Upper lobe of left lung (tissue), 4 donors: ENCODE measurements at regions not wholly inside any gene's neighbourhood (a gene's known extent, or its start where the extent isn't known, plus 50 kb on each side); places are given as distances from the start of the nearest gene placed in this dataset.

Experiments
- EP300 ChIP-seq, 4 donors: sonication (generic); formaldehyde crosslinking; IDR thresholded peaks; one replicate each; pipeline ENCODE4 v1.5.1; 2017; ENCODE audit warnings: antibody characterized with exemption in 4 of 4, control low read depth in 2 of 4
- POLR2A ChIP-seq, 4 donors: fragments of 450-650 bp; IDR thresholded peaks; one replicate each; pipeline ENCODE4 v1.5.1; 2016 to 2017; ENCODE audit warnings: antibody characterized with exemption in 4 of 4, mild to moderate bottlenecking in 2 of 4
- TF ChIP-seq, protein P1 (sequence below), 6 experiments: fragments of 450-650 bp in 4 of 6; fragments of 200-600 bp in 2 of 6; sonication (generic) in 2 of 6; IDR thresholded peaks; one replicate each; pipeline ENCODE4 v1.5.1; 2016 to 2019; ENCODE audit warnings: antibody characterized with exemption in 6 of 6

DNA sequence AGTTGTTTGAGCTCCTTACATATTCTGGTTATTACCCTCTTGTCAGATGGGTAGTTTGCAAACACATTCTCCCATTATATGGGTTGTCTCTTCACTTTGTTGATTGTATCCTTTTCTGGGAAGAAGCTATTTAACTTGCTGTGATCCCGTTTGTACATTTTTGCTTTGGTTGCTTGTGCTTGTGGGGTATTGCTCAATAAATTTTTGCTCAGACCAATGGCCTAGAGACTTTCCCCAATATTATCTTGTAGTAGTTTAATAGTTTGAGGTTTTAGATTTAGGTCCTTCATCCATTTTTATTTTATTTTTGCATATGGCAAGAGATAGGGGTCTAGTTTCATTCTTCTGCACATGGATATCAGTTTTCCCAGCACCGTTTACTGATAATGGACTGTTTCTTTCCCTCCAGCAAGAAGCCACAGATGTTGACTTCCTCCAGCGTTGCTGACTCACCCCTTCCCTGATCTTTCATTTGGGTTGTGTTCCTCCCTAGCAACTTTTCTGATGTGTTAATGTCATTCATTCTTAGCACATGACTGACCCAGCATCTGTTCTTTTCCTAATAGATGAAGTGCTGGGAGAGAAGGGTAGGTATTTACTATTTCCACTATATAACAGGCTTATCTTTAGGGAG, 166.7 kb upstream of the SGO1 start:
- TF ChIP-seq, protein P1, sequence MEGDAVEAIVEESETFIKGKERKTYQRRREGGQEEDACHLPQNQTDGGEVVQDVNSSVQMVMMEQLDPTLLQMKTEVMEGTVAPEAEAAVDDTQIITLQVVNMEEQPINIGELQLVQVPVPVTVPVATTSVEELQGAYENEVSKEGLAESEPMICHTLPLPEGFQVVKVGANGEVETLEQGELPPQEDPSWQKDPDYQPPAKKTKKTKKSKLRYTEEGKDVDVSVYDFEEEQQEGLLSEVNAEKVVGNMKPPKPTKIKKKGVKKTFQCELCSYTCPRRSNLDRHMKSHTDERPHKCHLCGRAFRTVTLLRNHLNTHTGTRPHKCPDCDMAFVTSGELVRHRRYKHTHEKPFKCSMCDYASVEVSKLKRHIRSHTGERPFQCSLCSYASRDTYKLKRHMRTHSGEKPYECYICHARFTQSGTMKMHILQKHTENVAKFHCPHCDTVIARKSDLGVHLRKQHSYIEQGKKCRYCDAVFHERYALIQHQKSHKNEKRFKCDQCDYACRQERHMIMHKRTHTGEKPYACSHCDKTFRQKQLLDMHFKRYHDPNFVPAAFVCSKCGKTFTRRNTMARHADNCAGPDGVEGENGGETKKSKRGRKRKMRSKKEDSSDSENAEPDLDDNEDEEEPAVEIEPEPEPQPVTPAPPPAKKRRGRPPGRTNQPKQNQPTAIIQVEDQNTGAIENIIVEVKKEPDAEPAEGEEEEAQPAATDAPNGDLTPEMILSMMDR (IDR thresholded peaks at IDR 0.05) = no peak
- TF ChIP-seq EP300 (IDR thresholded peaks at IDR 0.05) (no peak), POLR2A (IDR thresholded peaks at IDR 0.05) (no peak)
